NCI-H748 treated with DMSO at 0.1 percent for 48 hours (cell line): ENCODE measurements at regions not wholly inside any gene's neighbourhood (a gene's known extent, or its start where the extent isn't known, plus 50 kb on each side); places are given as distances from the start of the nearest gene placed in this dataset.

Experiments
- DNase-seq: peaks from one replicate; lab custom pipeline; 2025; lab: John Stamatoyannopoulos, UW

DNA sequence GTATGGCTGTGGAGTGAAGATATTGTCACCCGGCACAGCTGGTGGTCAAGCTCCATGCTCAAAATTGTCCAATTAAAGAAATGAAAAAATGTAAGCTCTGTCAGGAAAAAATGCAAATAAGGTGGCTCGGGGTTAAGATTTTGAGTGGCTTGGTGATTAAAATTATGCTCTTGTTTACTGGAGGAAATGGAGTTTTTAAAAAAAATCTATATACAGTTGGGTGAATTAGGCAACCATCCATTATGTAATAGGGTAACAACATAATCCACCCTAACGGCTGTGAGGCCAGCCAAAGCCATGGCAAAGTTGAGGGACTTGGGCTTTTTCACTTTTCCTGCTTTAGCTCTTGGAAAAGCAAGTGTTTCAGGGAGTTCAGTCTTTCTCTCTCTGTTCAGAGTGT is 260.8 kb upstream of the HABP2 start:
- no peak for DNase-seq

DNA sequence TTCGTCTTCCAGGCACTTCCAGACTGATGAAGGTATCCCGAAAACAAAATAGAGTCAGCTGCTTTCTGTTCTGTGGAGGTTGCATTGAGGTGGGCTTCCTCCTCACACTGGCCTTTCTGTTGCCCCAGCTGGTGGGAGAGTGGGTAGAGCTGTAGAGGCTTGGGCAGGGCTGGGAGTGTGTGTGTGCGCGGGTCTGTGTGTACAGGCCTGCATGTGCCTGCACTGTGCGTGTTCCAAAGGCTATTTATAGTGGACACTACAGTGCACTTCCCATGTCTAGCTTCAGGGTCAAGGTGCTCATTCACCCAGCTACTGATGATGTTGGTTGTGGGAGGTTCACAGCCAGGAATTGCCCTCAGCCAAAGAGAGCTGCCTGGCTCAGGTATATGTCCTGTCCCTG is 260.1 kb upstream of the HABP2 start:
- DNase-seq, result no peak

DNA sequence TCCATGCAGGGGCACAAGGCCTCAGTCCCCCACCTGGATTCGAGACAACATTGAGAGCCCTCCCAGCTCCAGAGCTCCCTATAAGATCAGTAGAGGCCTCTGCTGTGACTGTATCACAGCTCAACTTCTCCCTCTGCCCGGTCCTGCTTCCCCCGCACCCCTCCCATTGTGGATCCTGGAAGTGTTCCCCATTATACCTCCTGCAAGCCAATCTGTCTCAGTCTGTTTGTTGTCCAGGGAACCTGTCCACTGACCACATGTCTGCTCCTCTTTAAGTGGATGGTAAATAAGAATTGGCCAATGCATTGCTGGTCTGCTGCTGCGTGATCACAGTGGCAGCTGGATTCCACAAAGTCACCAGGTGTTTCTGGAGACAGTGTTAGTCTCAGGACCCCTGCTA is 259.7 kb upstream of the HABP2 start:
- no peak for DNase-seq

GRCh38 chr10:113294868-113295267 is 258.0 kb upstream of the HABP2 start:
- DNase-seq, result no peak

- no peak for DNase-seq
Observed at GRCh38 chr10:113297226-113297625, 255.6 kb upstream of the HABP2 start.

- no peak for DNase-seq
Observed at GRCh38 chr10:113298616-113299015, 254.2 kb upstream of the HABP2 start.

- no peak for DNase-seq
Observed at GRCh38 chr10:113300201-113300600, 252.7 kb upstream of the HABP2 start.

- no peak for DNase-seq
Observed at GRCh38 chr10:113300617-113301016, 252.2 kb upstream of the HABP2 start.

GRCh38 chr10:113301342-113301984 is 251.4 kb upstream of the HABP2 start:
- no peak for DNase-seq

DNA sequence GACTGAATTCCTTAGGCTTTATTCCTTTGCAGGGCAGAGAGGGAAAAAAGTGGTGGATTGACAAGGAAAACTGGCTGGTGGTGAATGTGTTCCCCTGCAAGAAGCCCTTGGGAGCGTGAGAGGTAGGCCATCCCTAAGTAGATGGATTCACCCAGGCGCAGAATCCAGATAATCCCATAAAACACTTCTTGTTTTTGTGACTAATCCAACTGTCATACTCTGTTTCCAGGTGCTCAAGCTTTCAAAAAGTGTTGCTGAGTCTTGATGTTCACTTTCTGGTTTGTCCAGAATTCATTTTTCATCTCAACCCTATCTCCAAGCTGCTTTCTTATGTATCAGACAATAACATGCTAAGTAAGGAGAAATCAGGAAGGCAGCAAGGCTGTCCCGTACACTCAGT is 250.8 kb upstream of the HABP2 start:
- DNase-seq, result no peak

DNA sequence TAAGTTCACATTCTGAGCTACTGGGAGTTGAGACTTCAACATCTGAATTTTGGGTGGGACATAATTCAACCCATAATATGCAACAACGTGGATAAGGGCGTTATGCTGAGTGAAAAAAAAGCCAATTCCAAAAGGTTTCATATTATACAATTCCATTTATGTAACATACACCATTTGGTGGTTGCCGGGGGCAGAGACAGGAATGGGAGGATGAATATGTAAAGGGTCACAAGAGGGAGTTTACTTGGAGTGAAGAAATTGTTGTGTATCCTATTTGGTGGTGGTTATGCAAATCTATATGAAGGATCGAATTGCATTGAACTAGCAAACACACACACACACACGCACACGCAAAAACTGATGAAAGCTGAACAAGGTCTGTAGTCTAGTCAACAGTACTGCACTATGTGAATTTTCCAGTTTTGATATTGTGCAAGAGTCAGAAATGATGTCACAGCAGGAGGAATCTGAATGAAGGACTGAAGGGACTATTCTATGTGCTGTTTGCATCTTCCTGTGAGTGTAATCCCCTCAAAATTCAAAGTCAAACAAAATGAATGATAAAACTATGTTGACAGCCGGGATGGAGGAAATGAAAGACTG is 249.2 kb upstream of the HABP2 start:
- no peak for DNase-seq

GRCh38 chr10:113304726-113305125 is 248.1 kb upstream of the HABP2 start:
- no peak for DNase-seq

GRCh38 chr10:113305871-113306270 is 247.0 kb upstream of the HABP2 start:
- no peak for DNase-seq

GRCh38 chr10:113309791-113310190 is 243.1 kb upstream of the HABP2 start:
- no peak for DNase-seq

DNA sequence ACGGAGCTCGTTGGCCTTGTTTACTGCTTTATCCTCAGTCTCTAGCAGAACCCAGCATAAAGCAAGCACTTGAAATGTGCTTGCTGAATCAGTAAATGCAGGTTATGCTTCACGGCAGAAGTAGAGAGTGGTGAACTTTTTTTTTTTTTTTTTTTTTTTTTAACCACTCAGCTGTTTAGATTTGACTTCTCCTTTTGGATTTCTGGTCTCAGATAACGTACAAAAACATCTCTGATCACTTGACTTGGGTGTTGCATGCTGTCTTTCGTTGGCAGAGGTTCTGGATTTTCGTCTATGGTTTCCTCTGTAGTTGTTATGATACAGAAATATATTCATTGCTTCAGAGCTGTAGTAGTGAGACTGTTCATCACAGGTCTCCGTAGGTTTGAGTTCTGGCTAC is 242.5 kb upstream of the HABP2 start:
- no peak for DNase-seq

- DNase-seq, result no peak
Observed at GRCh38 chr10:113313048-113313602, 239.7 kb upstream of the HABP2 start.

GRCh38 chr10:113313722-113314121 is 239.1 kb upstream of the HABP2 start:
- DNase-seq, result no peak

DNA sequence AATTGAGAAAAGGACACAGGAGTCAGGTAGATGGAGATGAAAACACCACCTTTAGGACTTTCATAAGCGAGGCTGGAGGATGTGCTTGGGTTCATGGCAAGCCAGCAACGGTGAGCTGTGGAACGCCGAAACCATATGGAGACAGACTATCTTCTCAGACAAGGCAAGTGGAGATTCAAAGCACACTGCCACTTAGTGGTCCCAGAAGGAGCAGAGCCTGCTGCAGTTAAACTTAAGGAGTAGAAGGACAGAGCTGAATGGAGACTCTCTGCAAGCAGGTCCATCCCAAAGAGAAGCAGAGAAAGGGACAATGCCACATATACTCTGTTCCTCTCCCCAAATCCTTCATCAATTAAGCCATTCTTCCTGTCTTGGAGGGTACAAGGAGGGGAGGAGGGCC is 236.3 kb upstream of the HABP2 start:
- DNase-seq, result no peak

DNA sequence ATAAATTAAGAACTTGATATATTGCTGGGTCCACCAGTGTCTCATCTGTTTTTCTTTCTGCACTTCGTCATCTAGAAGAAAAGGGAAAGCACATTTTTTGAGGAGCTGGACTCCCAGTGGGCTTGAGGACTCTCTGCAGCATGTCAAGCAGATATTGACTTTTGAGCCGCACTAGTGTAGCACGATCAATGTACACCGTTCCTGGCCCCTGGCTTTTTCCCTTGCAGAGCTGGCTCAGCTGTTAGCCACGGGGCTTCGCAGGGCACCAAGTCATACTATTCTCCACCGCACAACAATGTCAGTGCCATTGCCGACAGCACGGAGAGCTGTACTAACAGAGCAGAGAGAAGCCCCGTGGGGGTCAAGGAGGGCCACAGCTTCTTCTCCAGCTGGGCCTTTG is 235.4 kb upstream of the HABP2 start:
- no peak for DNase-seq

DNA sequence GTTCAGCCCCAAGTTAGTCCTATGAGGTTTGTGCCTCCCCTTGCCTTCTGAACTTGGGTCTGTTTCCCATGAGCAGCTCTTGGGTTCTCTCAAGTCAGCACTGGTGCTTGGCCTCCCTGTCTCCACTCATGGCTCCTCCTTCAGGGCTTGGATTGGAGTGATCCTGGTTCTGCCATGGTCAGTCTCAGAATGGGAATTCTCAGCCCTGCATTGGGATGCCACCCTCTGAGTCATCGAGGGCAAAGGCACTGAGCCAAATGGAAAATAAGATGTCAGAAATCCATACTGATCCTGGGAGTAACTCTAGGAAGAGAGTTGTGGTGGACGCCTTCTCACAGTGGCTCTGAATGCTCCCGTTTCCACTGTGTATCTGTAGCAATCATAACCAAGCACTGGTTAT is 233.4 kb upstream of the HABP2 start:
- no peak for DNase-seq

DNA sequence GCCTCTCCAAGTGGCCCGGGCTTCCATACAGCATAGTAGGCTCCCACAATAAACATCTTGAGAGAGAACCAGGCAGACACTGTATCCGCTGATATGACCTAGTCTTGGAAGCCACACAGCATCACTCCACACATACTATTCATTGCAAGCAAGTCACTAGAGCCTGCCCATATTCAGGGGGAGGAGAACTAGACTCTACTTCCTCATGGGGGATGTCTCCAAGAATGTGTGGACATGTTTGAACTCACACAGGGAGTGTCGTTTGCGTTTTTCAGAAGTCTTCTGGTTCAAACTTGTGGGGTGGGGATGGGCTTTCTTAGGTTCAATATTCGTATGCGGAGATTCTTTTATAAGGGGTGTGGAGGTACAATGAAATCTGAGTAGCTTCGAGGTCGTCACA is 232.6 kb upstream of the HABP2 start:
- DNase-seq, result no peak

DNA sequence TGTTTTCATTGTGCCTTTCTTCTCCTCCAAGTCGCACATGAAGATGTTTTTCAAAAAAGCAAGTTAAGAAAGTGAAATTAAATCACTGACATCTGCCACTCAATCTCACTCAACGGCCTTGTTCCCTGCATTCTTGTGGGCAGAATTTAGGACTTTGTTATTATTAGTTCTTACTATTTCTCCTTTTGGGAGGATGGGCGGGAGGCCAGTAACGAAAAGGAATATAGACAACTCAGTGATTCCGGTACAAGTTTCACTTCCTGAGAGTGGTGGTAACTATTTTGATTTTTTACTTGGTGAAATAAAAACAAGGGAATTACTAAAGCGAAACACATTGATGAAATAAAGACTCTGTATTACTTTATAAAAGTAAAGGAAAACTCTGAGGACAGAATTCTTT is 231.9 kb upstream of the HABP2 start:
- DNase-seq, result no peak

- no peak for DNase-seq
Observed at GRCh38 chr10:113322843-113323242, 230.0 kb upstream of the HABP2 start.

GRCh38 chr10:113323985-113324384 is 228.9 kb upstream of the HABP2 start:
- no peak for DNase-seq
